Muscle layer of colon (tissue), 2 donors: ENCODE measurements at regions not wholly inside any gene's neighbourhood (a gene's known extent, or its start where the extent isn't known, plus 50 kb on each side); places are given as distances from the start of the nearest gene placed in this dataset.
"Not testable (repeated sequence)": the region's sequence is repeated elsewhere in the genome, so short reads cannot be mapped to it uniquely, and the experiment has no call there.

Experiments
- H3K27ac ChIP-seq: one replicate; pipeline ENCODE4 v1.7.0; 2013; ENCODE audit warnings: low read depth, mild to moderate bottlenecking, low read length, moderate library complexity
- H3K27me3 ChIP-seq, 2 donors: one replicate each; pipeline ENCODE4 v1.7.0; 2013; ENCODE audit warnings: low read length in 2 of 2, mild to moderate bottlenecking in 2 of 2; ENCODE audit not compliant: insufficient read depth in 2 of 2, control insufficient read depth in 1 of 2
- H3K36me3 ChIP-seq: one replicate; pipeline ENCODE4 v1.7.0; 2013; ENCODE audit warnings: mild to moderate bottlenecking, low read length; ENCODE audit not compliant: insufficient read depth
- H3K4me1 ChIP-seq: one replicate; pipeline ENCODE4 v1.7.0; 2013; ENCODE audit warnings: mild to moderate bottlenecking, low read length; ENCODE audit not compliant: insufficient read depth
- H3K4me3 ChIP-seq, 2 donors: one replicate each; pipeline ENCODE4 v1.7.0; 2013; ENCODE audit warnings: low read length in 2 of 2, low read depth in 1 of 2, mild to moderate bottlenecking in 1 of 2, moderate library complexity in 1 of 2
- H3K9ac ChIP-seq: one replicate; pipeline ENCODE4 v1.7.0; 2013; ENCODE audit warnings: low read length
- H3K9me3 ChIP-seq: one replicate; pipeline ENCODE4 v1.7.0; 2013; ENCODE audit warnings: mild to moderate bottlenecking, low read length
- donor health status: abdominal sarcoma.
- donor health status: Adenocarcinoma of cecum.

DNA sequence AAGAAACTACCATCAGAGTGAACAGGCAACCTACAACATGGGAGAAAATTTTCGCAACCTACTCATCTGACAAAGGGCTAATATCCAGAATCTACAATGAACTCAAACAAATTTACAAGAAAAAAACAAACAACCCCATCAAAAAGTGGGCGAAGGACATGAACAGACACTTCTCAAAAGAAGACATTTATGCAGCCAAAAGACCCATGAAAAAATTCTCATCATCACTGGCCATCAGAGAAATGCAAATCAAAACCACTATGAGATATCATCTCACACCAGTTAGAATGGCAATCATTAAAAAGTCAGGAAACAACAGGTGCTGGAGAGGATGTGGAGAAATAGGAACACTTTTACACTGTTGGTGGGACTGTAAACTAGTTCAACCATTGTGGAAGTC lies 57.6 kb upstream of the BHLHE40 start:
- not testable (repeated sequence) for H3K27me3 ChIP-seq, H3K9me3 ChIP-seq, H3K9ac ChIP-seq, H3K4me3 ChIP-seq, H3K27ac ChIP-seq, H3K4me1 ChIP-seq, H3K36me3 ChIP-seq

DNA sequence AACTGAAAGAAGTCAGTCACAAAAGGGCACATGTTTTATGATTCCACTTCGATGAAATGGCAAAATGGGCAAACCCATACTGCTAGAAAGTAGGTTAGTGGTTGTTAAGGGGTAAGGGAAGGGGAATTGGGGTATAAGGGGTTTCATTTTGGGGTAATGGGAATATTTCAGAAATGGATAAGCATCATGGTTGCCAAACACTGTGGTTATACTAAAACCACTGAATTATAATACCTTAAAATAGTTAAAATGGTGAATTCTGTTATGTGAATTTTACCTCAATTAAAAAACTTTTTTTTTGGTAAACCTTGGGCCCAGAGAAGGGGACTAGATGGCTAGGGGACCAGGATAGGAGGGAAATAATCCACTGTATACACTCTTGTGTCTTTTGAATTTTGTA lies 52.3 kb upstream of the BHLHE40 start:
- Histone ChIP-seq H3K4me3 (no peak overlapping the region), H3K4me1 (no peaks in the 10 kb centered on the region), H3K36me3 (no peaks in the 10 kb centered on the region), H3K27ac (no peak overlapping the region), H3K27me3 (no peaks in the 10 kb centered on the region), H3K9ac (no peak overlapping the region), H3K9me3 (no peaks in the 10 kb centered on the region)

DNA sequence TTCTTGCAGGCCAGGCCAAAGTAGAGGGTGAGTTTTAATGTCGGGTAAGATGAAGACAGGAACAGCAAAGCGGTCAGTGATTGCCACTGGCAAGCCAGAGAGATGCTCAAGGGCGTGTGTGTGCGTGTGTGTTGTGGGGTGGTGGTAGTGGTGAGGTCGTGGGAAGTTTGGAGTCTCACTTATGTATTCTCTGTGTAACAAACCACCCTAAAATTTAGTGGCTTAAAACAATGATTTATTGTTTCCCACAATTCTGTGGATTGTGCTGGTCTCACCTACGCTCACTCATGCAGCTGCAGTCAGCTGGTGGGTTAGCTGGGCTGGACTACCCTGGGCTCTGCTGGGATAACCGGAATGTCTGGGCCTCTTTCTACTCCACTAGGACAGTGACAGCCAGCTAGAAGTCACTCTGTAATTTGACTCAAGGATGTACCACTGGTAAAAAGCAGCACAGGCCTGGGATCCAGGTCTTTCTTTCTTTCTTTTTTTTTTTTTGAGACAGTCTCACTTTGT lies 50.9 kb upstream of the BHLHE40 start:
- Histone ChIP-seq H3K27ac (no peak overlapping the region), H3K4me1 (no peaks in the 10 kb centered on the region), H3K4me3 (no peak overlapping the region), H3K9ac (no peak overlapping the region), H3K27me3 (no peaks in the 10 kb centered on the region), H3K9me3 (no peaks in the 10 kb centered on the region), H3K36me3 (no peaks in the 10 kb centered on the region)
